ENCODE measurements at regions not wholly inside any gene's neighbourhood (a gene's known extent, or its start where the extent isn't known, plus 50 kb on each side); places are given as distances from the start of the nearest gene placed in this dataset.

GRCh38 chr15:66615846-66616245, 50.0 kb upstream of the LCTL start:
- no peak for DNase-seq

DNA sequence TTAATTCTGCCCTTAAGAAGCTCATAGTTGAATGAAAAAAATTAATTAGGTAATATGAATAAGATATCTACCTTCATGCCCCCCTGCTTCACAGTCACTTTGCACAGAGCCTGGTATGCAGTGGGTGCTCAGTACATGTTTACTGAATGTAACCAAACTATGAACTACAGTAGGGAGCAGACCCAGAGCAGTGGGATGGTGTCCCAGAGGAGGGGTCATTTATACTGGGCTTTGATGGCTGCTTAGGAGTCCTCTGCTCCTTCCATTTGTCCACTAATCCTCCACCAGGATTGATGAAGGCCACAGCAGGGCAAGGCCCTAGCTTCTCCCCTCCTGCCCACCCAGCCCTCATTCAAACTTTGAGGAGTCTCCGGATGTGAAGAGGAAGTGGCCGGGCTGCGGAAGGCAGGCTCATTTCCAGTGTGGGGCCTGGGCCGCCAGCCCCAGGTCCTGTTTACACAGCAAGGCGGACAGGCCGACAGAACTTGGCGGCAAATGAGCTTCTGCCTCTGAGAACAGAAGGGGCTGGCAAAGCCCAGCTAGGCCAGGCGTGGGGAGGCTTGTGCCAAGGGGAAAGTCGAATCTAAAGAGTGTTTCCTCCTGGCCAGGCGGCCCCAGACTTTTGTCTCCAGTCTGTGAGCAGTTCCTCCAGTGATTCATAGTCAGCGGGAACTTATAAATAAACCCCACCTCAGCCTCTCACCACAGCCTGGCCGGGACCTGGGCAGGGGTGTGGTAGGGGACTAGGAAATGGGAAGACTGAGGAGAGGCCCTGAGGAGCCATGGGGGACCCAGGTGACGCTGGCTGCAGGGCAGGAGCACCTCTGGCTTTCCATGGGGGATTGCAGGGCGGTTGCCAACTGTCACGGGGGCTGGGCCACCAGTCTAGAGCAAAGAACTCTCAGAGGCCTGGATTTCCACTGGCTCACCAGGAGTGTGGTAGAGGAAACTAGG, 51.6 kb upstream of the LCTL start:
- DNase-seq = no peak

DNA sequence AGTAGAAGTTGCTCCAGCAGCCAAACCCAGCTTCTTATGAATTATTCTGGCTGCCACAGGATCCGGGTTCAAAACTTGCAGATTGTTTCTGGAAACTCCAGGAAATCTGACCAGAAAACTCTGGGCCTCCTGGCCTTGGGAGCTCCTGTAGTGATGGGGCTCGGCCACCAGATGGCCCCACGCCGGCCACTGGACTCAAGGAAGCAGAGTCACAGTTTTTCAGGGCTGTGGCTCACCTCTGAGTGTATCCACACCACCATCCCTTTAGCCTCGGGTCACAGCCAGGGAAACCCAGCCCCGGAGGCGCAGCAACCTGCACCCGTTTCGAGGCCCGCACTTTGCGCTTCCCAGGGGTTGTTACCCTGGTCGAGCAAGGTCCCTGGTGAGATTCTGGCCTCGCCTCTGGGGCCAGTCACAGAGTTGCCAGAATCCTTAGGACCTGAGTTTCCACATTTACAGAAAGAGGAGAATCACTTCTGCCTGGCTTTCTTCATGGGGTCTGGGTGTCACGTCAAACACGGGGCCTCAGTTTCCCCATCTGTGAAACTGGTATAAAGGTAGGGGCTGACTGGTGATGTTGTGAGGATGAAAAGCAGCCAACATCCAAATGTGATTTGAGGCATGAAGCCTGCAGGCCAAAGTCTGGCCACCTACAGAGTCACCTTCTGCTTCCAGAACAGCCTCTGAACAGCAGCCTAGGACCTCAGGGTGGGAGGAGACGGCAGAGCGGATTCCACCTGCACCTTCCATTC, 53.5 kb upstream of the LCTL start:
- peak; percentile 2 for DNase-seq

GRCh38 chr15:66620341-66620740, 54.5 kb upstream of the LCTL start:
- no peak for DNase-seq

- no peak for DNase-seq
Measured at GRCh38 chr15:66620744-66621344, 55.0 kb upstream of the LCTL start.

- no peak for DNase-seq
Measured at GRCh38 chr15:66621491-66622467, 56.0 kb upstream of the LCTL start.

- no peak for DNase-seq
Measured at GRCh38 chr15:66622591-66623022, 56.8 kb upstream of the LCTL start.

DNA sequence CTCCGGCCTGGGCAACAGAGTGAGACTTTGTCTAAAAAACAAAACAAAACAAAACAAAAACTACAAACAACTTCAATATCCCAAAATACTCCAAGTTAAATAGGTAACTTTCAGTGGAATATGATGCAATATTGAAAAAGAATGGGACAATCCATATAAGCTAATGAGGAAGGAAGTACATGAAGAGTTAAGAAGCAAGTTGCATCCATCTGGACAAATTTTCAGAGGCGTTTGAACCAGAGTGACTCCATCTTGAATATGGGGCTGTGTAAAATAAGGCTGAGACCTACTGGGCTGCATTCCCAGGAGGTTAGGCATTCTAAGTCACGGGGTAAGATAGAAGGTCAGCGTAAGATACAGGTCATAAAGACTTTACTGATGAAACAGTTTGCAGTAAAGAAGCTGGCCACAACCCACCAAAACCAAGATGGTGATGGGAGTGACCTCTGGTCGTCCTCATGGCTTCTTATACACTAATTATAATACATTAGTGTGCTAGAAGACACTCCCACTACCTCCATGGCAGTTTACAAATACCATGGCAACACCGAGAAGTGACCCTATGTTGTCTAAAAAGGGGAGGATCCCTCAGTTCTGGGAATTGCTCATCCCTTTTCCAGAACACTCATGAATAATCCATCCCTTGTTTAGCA, 58.1 kb upstream of the LCTL start:
- no peak for DNase-seq

DNA sequence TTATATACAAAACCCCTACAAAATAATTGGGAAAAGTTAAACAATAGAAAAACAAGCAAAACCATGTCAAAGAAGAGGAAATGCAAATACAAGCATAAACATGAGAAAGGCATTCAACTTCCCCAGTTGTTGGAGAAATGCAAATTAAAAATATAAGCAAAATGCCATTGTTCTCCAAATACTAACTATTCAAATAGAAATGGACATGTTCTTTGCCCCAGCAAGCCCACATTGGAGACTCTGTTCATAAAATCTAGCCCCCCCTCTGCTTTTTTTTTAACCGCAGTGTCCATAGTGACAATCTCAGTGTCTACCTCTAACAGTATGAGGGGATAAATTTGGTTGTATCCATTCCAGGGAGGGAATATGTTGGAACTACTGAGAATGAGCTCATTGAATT, 59.7 kb upstream of the LCTL start:
- no peak for DNase-seq

DNA sequence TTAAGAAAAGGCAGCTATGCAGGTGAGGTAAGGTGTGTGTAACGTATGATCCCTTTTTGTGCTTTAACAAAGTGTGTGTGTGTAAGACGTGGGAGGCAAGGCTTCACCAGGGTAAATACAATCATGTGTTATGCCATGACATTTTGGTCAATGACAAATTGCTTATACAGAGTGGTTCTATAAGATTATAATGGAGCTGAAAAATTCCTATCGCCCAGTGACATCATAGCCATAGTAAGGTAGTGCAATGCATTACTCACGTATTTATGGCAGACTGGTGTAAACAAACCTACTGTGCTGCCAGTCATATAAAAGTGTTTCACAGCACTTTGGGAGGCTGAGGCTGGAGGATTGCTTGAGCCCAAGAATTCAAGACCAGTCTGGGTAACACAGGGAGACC, 60.2 kb upstream of the LCTL start:
- no peak for DNase-seq

- DNase-seq = no peak
Measured at GRCh38 chr15:66628976-66629723, 63.4 kb upstream of the LCTL start.

DNA sequence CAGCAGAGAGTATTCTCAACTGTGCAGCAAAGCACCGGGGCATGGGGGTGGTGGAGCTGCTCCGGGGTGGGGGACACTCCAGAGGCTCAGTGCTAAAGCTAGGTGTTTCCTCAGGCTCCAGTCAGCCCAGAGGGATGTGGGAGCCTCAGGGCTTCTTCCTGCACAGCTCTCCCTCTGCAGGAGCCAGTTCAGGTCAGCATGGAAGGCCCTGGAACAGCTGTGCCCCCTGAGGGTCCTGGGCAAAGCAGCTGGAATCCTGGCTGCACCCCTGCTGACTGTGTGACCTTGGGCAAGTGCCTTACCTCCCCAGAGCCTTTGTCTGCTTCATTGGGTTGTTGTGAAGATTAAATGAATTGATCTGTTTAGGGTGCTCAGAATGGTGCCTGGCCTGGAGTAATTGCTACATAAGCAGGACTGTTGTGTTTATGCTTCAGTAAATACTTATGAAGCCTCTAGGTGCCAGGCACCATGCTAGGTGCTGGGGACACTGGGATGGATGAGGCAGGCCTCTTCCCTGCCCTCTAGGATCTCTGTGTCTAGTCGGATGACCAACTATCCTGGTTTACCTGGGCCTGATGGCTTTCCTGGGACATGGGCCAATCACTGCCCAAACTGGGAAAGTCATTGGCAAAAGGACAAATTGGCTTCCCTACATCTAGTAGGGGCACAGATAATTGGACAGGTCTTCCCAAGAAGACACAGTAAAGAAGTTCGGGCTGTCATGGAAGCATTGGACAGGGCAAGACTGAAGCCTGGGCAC, 64.2 kb upstream of the LCTL start:
- no peak for DNase-seq

GRCh38 chr15:66630801-66631351, 65.1 kb upstream of the LCTL start:
- DNase-seq = no peak

- no peak for DNase-seq
Measured at GRCh38 chr15:66631616-66632263, 65.9 kb upstream of the LCTL start.

DNA sequence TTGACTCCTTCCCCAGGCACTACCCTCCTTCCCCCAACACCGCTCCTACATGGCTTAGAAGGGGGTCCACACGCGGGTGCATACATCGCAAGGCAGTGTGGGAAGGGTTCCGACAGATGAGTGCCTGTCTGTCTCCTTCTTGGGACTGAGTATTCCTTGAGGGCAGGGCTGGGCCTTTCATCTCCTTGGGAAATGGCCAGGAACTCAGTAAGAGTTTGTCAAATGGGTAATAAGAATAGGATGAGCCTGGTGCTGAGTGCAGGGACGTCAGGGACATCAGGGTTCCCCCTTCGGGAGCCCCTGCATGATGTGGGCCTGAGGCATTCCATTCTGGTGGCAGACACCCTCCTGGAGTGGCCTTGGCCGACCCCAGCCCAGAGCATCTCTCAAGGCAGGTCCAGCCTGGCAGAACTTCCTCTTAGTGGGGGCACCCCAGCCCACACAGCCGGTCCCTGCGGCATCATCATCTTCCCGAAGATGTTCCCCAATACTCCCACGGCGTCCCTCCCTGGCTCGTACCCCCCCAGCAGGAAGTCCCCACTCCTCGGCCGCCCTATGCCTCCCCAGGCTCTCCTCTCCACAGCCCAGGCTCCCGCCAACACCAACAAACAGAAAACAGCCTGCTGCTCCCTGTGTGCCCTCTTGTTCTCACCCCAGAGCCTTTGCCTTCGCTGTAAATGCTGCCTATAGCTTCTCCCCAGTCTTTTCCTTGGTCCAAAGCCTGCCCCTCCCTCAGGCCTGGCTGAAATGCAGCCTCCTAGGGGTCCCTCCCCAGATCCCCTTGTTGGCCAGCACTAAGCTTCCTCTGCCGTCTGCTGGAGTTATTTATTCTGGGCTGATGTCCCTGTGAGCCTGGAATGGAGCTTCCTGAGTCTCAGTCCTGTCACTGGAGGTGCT, 67.5 kb upstream of the LCTL start:
- DNase-seq = no peak

GRCh38 chr15:66633938-66634250, 68.1 kb upstream of the LCTL start:
- no peak for DNase-seq

DNA sequence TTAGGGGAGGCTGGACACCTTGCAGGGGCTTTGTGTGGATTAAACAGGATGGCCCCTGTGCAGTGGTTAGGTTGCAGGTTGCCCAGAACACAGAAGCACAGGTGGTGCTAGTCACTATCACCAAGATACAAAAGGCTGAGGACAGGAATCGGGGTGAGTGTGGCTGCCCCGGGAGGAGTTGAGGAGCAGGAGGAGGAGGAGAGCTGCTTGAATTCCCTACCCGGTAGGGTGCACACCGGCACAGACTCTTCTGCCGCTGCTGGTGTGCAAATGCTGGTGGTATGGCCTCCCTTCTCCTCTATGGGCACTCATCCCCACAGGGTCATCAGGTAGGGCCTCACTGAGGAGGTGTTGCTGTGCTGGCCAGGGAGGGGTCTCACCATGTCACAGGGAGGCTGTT, 67.5 kb upstream of the SMAD6 start:
- DNase-seq = no peak

GRCh38 chr15:66635006-66635405, 67.0 kb upstream of the SMAD6 start:
- no peak for DNase-seq

GRCh38 chr15:66635817-66636216, 66.2 kb upstream of the SMAD6 start:
- no peak for DNase-seq

Data from DMS153 (cell line).